Prostate gland (tissue), 2 donors: ENCODE measurements at regions not wholly inside any gene's neighbourhood (a gene's known extent, or its start where the extent isn't known, plus 50 kb on each side); places are given as distances from the start of the nearest gene placed in this dataset.

Experiments used
- POLR2AphosphoS5 ChIP-seq: sonication (generic); formaldehyde crosslinking; IDR thresholded peaks from one replicate; pipeline ENCODE4 v1.6.1; 2017; ENCODE audit warnings: antibody characterized with exemption
- TF ChIP-seq, protein P1 (sequence below), 4 experiments: fragments of 200-600 bp in 2 of 4; fragments of 450-650 bp in 2 of 4; sonication (generic) in 2 of 4; IDR thresholded peaks; 1 replicate in 3 of 4; 2 replicates in 1 of 4; pipeline ENCODE4 v1.5.1; 2016 to 2019; ENCODE audit warnings: antibody characterized with exemption in 4 of 4, mild to moderate bottlenecking in 2 of 4, moderate library complexity in 2 of 4

DNA sequence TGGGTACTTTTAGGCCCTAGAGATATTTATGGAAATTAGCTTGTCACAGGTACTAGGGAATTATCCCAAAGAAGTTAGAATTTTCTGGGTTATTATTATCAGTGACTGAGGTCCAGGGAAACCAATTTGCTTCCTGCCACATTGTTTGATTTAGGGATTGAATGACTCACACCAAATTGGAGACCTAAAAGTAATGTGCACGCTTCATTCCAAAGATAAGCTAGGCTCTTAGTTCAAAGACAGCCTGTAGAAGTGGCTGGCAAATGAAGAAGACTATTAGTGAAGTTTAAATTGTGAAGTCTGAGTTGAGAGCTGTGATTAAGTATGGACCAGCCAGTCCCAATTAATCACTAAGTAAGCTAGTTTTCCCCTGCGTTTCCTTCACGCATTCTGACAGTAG is 188.1 kb upstream of the MYO3A start:
- TF ChIP-seq POLR2AphosphoS5, result no peak
- TF ChIP-seq, protein P1, sequence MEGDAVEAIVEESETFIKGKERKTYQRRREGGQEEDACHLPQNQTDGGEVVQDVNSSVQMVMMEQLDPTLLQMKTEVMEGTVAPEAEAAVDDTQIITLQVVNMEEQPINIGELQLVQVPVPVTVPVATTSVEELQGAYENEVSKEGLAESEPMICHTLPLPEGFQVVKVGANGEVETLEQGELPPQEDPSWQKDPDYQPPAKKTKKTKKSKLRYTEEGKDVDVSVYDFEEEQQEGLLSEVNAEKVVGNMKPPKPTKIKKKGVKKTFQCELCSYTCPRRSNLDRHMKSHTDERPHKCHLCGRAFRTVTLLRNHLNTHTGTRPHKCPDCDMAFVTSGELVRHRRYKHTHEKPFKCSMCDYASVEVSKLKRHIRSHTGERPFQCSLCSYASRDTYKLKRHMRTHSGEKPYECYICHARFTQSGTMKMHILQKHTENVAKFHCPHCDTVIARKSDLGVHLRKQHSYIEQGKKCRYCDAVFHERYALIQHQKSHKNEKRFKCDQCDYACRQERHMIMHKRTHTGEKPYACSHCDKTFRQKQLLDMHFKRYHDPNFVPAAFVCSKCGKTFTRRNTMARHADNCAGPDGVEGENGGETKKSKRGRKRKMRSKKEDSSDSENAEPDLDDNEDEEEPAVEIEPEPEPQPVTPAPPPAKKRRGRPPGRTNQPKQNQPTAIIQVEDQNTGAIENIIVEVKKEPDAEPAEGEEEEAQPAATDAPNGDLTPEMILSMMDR (IDR thresholded peaks at IDR 0.05), result no peak
